Thyroid gland (tissue), 4 donors: ENCODE measurements at regions not wholly inside any gene's neighbourhood (a gene's known extent, or its start where the extent isn't known, plus 50 kb on each side); places are given as distances from the start of the nearest gene placed in this dataset.

ENCODE experiments used
- POLR2A ChIP-seq, 2 donors: fragments of 450-650 bp; IDR thresholded peaks; one replicate each; pipeline ENCODE4 v1.6.1; 2017; ENCODE audit warnings: antibody characterized with exemption in 2 of 2, mild to moderate bottlenecking in 2 of 2, moderate library complexity in 1 of 2
- TF ChIP-seq, protein P1 (sequence below), 6 experiments: fragments of 200-600 bp in 3 of 6; fragments of 450-650 bp in 3 of 6; sonication (generic) in 3 of 6; IDR thresholded peaks; one replicate each; pipeline ENCODE4 v1.5.1; 2016 to 2019; ENCODE audit warnings: antibody characterized with exemption in 6 of 6, mild to moderate bottlenecking in 2 of 6, inconsistent platforms in 1 of 6, moderate library complexity in 1 of 6

DNA sequence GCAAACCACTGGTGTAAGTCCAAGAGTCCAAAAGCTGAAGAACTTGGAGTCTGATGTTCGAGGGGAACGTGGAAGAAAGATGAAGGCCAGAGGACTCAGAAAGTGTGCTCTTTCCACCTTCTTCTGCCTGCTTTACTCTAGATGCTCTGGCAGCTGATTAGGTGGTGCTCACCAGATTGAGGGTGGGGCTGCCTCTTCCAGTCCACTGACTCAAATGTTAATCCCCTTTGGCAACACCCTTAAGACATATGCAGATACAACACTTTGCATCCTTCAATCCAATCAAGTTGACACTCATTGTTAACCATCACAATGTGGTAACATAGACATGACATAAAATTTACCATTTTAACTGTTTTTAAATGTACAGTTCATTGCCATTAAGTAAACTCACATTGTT is 249.5 kb downstream of the COG6 start:
- TF ChIP-seq, protein P1, sequence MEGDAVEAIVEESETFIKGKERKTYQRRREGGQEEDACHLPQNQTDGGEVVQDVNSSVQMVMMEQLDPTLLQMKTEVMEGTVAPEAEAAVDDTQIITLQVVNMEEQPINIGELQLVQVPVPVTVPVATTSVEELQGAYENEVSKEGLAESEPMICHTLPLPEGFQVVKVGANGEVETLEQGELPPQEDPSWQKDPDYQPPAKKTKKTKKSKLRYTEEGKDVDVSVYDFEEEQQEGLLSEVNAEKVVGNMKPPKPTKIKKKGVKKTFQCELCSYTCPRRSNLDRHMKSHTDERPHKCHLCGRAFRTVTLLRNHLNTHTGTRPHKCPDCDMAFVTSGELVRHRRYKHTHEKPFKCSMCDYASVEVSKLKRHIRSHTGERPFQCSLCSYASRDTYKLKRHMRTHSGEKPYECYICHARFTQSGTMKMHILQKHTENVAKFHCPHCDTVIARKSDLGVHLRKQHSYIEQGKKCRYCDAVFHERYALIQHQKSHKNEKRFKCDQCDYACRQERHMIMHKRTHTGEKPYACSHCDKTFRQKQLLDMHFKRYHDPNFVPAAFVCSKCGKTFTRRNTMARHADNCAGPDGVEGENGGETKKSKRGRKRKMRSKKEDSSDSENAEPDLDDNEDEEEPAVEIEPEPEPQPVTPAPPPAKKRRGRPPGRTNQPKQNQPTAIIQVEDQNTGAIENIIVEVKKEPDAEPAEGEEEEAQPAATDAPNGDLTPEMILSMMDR (IDR thresholded peaks at IDR 0.05), result no peak
- no peak for TF ChIP-seq POLR2A (IDR thresholded peaks at IDR 0.05)
